ENCODE measurements at regions not wholly inside any gene's neighbourhood (a gene's known extent, or its start where the extent isn't known, plus 50 kb on each side); places are given as distances from the start of the nearest gene placed in this dataset.

DNA sequence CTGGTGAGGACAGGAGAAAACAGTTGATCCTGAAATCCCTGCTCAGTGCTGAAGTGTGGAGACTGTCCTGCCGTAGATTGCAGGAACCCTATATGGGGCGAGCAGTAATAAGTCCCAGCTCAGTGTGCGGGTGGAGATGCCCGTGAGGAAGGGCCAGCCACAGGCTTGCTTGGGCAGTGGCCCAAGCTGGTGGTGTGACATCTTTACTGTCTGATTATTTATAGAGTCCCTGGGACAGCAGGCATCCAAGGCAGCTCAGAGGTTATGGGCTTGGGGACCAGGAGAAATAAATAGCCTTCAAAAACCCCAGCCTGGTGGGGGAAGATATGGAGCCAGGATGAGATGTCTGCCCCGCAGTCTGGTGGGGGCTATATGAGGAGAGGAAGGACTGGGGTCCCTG lies 170.7 kb upstream of the POU3F1 start:
- no peak for DNase-seq (ENCODE audit: low spot score)

GRCh38 chr1:38213646-38214434 lies 167.2 kb upstream of the POU3F1 start:
- no peak for DNase-seq (ENCODE audit: low spot score)

GRCh38 chr1:38210895-38211177 lies 164.2 kb upstream of the POU3F1 start:
- DNase-seq (ENCODE audit: low spot score), result no peak

DNA sequence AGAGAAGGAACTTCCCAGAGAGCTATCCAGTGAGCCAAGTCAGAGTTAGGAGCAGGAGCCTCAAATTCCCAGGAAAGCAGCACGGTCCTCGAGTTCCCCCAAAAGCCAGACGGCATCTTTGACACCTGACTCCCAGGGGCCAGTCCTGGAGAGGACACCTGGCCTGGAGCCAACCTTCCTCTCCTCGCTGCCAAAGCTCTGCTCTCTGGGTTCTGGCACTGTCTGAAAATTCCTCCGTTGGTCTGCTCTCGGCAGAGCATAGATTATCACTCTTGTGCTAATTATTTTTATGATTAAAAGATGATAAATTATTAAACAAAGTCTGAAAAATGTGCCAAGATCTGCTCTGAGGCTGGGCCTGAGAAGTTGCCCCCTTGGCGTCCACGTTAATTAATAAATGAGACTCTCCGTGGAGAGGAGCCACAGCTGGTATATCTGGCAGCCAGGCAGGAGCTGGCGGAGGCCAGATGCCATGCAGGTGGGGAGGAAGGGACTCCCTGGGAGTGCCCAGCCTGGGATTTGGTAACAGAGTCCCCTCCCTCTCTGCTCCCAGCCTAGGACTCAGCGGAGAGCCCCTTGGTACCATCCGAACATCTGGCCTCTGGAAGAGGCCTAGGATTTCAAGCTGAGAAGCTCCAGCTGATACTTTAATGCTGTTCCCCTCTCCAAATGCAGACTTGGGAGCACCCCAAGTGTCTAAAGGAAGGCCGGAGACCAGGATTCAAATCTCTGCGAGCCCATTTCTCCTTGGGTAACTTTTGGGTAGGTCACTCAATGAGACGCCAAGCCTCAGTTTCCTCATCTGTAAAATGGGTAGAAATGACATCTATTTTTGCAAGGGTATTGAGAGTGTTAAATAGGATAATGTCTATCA lies 163.7 kb upstream of the POU3F1 start:
- DNase-seq (ENCODE audit: low spot score), result no peak

DNA sequence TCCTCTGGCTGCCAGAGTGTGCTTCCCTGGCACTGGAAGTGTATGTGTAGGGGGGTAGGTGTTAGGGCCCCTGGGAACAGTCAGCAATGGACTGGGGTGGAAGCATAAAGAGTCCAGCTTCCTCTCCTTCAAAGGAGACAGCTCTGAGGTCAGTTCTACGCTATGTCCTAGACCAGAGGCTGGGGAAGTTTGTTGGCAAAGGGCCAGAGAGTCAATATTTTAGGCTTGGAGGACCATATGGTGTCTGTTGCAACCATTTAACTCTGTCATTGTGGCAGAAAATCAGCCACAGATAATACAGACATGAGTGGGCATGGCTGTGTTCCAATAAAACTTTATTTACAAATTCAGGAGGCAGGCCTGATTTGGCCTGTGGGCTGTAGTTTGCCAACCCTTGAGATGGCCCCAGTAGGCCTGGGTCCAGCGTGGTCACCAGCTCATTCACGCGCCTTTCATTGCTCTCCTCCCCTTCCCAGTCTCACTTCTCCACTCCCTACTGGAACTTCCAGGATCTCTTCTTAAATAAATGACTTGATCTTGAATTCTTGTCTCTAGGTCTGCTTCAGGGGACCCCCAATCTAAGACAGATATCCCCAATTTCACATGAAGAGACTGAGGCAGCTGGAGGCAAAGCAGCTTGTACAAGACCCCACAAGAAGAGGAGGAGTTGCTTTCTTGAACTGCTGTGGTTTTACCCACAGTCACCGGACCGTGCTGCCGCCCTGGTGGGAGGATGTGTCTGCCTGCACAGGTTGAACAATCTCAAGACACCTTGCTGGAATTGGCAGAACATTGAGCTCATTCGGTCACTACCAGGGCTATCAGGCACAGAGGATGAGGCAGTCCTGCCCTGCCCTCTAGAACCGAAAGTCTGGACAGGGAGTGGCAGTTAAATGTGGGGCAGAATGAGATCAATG lies 162.4 kb upstream of the POU3F1 start:
- DNase-seq (ENCODE audit: low spot score), result no peak

DNA sequence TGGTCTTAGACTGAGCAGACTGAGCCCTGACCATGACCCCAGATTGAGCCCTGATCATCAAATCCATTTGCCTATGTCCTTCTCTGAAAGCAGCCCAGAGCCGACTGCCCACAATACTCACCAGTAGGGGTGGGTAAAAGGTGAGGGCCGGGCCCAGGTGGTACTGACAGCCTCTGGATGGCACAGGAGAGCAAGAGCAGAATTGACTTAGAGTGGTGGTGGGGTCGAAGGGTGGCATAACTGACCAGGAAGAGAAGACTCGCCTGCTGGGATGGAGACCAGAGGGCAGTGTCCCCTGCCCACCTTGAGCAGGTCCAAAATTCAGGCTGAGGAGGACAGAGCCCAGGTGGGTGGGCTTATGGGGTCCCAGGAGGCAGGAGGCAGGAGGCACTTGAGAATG lies 161.3 kb upstream of the POU3F1 start:
- DNase-seq (ENCODE audit: low spot score), result no peak

DNA sequence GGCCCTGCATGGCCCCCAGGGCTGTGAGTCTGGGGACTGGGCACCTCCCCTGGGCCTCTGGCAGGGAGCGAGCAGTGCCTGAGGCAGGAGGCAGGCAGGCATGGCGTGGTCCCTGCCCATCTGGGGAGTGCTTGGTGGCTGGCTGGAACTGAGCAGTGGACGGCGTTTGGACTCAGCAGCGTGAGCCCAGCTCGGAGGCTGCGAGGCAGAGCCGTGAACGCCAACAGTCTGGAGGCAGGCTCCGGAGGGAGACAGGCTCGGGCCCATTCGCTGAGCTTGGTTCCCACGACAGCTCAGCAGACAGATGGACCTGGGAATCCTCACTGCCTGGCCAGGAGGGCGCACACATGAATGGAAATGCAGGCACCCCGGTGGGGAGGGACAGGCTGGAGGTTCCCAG lies 160.7 kb upstream of the POU3F1 start:
- no peak for DNase-seq (ENCODE audit: low spot score)

GRCh38 chr1:38204698-38205097 lies 158.1 kb upstream of the POU3F1 start:
- DNase-seq (ENCODE audit: low spot score), result no peak

GRCh38 chr1:38203441-38203840 lies 156.8 kb upstream of the POU3F1 start:
- DNase-seq (ENCODE audit: low spot score), result no peak

GRCh38 chr1:38201431-38201830 lies 154.8 kb upstream of the POU3F1 start:
- no peak for DNase-seq (ENCODE audit: low spot score)

DNA sequence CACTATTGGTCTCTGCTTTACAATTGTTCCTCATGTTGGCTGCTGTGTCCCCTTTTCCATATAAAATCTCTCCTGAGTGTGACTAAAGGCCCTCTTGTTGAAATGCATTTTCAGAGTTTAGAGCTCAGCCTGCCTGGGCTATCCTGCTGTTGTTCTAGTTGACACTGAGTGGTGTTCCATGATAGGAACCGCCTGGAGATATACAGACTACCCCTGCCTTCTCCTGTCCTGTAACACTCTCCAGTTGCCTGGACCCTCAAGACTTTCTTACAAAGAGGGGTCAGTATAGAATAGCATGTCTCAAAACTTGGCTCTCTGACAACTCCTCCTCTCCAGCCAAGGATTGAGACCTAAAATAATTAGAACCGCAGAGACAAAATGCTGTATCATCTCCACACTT lies 152.0 kb upstream of the POU3F1 start:
- no peak for DNase-seq (ENCODE audit: low spot score)

- no peak for DNase-seq (ENCODE audit: low spot score)
These were observed 151.5 kb upstream of the POU3F1 start for GRCh38 chr1:38198099-38198498.

DNA sequence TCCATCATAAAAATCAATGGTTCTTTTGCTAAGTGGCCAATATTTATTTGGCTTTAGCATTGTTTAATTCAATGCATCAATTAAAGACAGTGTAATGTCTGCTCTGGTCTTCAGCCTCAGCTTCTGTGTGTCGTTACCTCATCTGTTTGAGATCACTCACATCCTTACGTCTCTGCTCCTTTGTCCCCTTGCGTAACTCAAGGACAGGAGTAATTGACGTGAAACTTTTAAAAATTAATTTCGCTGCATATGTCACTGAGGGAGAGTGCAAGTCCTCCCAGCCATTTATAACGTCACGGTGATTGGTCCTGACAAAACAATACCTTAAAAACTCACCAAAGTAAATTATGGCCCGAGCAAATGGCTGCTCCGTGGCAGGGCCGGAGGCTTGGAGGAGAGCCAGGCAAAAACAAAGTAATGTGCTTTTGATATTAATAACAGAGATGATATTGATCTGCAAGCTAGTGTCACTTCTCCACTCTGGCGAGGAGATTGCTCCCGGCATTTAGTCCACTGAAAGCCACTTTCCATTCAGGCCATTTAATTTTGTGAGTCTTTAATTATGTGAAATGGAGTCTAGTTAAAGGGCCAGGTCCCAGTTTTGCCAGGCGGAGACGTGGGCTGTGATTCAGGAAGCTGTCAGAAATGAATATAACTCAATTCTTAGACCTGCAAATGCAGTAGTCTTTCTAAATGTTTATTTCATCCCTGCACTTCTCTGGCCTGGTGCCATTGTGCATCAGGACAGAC lies 150.9 kb upstream of the POU3F1 start:
- no peak for DNase-seq (ENCODE audit: low spot score)

DNA sequence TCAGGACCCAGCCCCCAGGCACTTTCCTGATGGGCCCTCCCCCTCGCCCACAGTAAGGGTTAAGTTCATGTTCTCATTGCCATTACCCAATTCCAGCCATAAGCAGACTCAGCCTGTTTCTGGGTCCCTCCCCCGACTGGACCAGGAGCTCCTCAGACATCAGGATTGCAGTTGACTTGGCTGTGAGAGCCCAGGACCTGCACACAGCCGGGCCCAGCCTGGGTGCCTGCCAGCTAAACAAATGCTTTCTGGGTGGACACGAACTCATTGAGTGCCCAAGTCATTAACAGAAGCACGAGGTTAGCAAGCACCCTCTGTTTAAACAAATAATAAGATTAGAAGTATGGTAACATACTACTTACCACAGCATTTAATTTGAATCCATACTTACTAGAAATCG lies 147.9 kb upstream of the POU3F1 start:
- no peak for DNase-seq (ENCODE audit: low spot score)

GRCh38 chr1:38193040-38193439 lies 146.4 kb upstream of the POU3F1 start:
- DNase-seq (ENCODE audit: low spot score), result no peak

GRCh38 chr1:38191461-38191860 lies 144.9 kb upstream of the POU3F1 start:
- no peak for DNase-seq (ENCODE audit: low spot score)

DNA sequence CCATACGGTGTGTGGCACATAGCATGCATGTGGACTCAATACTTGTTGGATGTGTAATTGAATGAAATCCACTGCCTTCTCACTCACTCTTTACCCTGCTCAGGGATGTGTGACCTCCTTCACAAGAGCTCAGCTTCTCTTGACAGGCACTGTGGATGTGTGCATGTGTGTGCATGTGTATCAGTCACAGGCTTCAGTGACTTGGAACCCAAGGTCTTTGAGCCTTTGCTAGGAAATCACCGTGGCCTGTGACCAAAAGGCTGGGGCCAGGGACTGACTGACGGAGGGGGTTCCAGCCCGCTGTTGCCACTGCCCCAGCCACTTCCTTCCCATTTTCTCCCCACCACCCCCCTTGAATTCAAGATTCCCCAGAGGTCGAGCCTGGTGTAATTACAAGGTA lies 144.4 kb upstream of the POU3F1 start:
- DNase-seq (ENCODE audit: low spot score), result no peak

- no peak for DNase-seq (ENCODE audit: low spot score)
These were observed 141.0 kb upstream of the POU3F1 start for GRCh38 chr1:38187552-38187951.

DNA sequence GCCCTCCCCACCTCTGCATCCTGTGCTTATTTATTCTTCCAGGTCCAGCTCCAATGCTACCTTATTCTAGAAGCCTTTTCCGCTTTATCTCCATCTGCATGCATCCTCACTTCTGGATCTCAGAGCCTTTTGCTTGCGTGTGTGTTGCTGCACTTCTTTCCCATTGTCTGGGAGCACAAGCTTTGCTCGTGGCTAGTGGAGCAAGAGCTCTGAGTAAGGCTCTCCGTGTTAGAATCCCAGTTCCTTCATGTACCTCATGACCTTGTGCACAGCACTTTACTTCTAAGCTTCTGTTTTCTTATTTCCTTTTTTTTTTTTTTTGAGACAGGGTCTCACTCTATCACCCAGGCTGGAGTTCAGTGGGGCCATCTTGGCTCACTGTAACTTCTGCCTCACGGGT lies 140.0 kb upstream of the POU3F1 start:
- no peak for DNase-seq (ENCODE audit: low spot score)

- no peak for DNase-seq (ENCODE audit: low spot score)
These were observed 139.3 kb upstream of the POU3F1 start for GRCh38 chr1:38185913-38186312.

DNA sequence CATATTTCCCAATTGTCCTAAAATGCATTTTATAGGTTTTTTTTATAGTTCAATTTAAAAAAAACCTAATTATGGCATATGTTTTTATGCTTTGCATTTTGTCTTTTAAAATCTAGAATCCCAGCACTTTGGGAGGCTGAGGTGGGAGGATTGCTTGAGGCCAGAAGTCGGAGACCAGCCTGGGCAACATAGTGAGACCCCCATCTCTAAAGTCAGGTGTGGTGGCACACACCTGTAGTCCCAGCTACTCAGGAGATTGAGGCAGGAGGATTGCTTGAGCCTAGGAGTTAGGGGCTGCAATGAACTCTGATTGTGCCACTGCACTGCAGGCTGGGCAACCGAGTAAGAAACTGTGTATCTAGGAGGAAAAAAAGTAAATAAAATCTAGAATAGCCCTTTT lies 137.2 kb upstream of the POU3F1 start:
- no peak for DNase-seq (ENCODE audit: low spot score)

GRCh38 chr1:38183096-38183495 lies 136.5 kb upstream of the POU3F1 start:
- no peak for DNase-seq (ENCODE audit: low spot score)

Measured in CD4-positive, alpha-beta T cell treated with Interleukin-6 at 100 ng/mL for 8 hours (primary cell).